Activated naive CD8-positive, alpha-beta T cell treated with anti-CD3 and anti-CD28 coated beads, Interleukin-2, amount 10 ng/mL, durations not matched to agents 7 days and 5 days (primary cell): ENCODE measurements at regions not wholly inside any gene's neighbourhood (a gene's known extent, or its start where the extent isn't known, plus 50 kb on each side); places are given as distances from the start of the nearest gene placed in this dataset.

ENCODE experiments used
- ATAC-seq: fragments of 150-1000 bp; cut with Tn5 transposase; one replicate; pipeline ENCODE4 v1.10.0; 2021; ENCODE audit warnings: low read depth, moderate library complexity
- POLR2A ChIA-PET: fragments of 350-600 bp; sonication (Branson Sonifier 250); formaldehyde crosslinking; loops from one replicate; lab custom pipeline; 2021; ENCODE audit warnings: antibody characterized with exemption; lab: Charles Lee
- DNase-seq: peaks from one replicate; pipeline ENCODE4 v3.0.0; 2021
- H3K27ac Mint-ChIP-seq: one replicate; pipeline ENCODE4 v1.8.0; 2022; ENCODE audit warnings: mild to moderate bottlenecking, mixed read lengths
- H3K27me3 Mint-ChIP-seq: one replicate; pipeline ENCODE4 v1.8.0; 2022; ENCODE audit warnings: mild to moderate bottlenecking, moderate library complexity, mixed read lengths
- H3K36me3 Mint-ChIP-seq: one replicate; pipeline ENCODE4 v1.8.0; 2021; ENCODE audit warnings: mild to moderate bottlenecking, mixed read lengths
- H3K4me1 Mint-ChIP-seq: one replicate; pipeline ENCODE4 v1.8.0; 2021; ENCODE audit warnings: mixed read lengths
- H3K4me3 Mint-ChIP-seq: one replicate; pipeline ENCODE4 v1.8.0; 2022; ENCODE audit warnings: mild to moderate bottlenecking, moderate library complexity, mixed read lengths
- H3K9me3 Mint-ChIP-seq: one replicate; pipeline ENCODE4 v1.8.0; 2021; ENCODE audit warnings: mixed read lengths

DNA sequence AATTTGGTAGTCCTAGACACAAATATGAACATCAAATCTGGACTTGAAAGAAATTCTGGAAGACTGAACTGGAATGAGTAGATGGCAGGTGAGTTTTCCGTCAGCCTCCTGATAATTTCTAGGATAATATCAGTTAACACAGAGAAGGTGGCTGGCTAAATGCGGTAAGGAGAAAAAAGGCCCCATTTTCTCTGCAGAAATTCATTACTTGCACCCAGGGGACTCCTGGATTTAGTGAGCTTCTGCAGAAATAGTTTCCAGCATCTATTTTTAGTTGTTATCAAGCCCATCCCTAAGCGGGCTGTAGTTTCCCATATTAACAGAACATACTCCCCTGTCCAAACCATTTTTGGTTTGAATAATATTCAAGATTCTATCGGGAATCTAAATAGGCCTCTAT, 181.9 kb upstream of the TCERG1L start:
- Mint-ChIP-seq H3K9me3 (peaks cover 3% of the 10 kb centered on the region), H3K4me3 (no peak overlapping the region), H3K36me3 (no peaks in the 10 kb centered on the region), H3K27me3 (no peaks in the 10 kb centered on the region), H3K4me1 (no peaks in the 10 kb centered on the region), H3K27ac (no peak overlapping the region)
- POLR2A ChIA-PET = no interaction called here
- DNase-seq = no peak
- ATAC-seq = no peak

DNA sequence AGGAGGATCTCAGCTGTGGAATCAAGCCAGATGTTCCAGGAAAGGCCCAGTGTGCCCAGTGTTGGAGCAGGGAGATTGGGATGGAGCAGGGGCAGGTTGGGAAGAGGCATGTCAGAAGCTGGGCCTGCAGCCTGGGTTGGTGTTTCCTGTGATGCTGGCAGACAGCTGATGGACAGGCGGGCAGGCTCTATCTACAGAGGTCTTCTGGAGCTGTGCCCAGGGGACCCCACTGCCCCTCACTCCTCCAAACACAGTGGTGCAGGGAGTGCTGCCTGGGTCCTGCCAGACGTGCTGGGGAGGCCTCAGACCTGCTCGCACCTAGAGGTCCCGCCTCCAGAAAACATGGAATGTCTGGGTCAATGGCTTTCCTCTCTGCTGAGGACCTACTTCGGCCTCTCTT, 182.9 kb upstream of the TCERG1L start:
- Mint-ChIP-seq H3K36me3 (no peaks in the 10 kb centered on the region), H3K9me3 (peaks cover 3% of the 10 kb centered on the region), H3K27me3 (no peaks in the 10 kb centered on the region), H3K27ac (no peak overlapping the region), H3K4me1 (no peaks in the 10 kb centered on the region), H3K4me3 (no peak overlapping the region)
- DNase-seq (no peak), ATAC-seq (no peak)
- POLR2A ChIA-PET = no interaction called here

DNA sequence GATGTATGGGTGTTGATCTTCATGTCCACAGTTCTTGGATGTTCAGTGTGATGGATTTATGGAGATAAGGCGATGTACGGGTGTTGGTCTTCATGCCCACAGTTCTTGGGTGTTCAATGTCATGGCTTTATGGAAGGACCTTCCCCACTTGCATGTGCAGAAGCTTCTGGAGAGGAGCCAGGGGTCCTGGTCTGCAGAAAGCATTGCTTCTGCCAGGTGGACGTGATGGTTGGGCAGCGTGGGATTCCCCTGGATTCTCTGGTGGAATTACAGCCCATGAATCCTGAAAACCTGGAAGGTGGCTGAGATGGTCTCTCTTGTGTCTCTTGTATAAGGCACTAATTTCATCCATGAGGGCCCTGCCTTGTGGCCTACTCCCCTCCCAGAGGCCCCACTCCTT, 183.7 kb upstream of the TCERG1L start:
- H3K9me3 Mint-ChIP-seq = peaks cover 3% of the 10 kb centered on the region
- H3K27ac Mint-ChIP-seq = no peak overlapping the region
- DNase-seq = no peak
- no peak for ATAC-seq
- POLR2A ChIA-PET = no interaction called here
- H3K36me3 Mint-ChIP-seq = no peaks in the 10 kb centered on the region
- no peaks in the 10 kb centered on the region for H3K4me1 Mint-ChIP-seq
- no peaks in the 10 kb centered on the region for H3K27me3 Mint-ChIP-seq
- no peak overlapping the region for H3K4me3 Mint-ChIP-seq

DNA sequence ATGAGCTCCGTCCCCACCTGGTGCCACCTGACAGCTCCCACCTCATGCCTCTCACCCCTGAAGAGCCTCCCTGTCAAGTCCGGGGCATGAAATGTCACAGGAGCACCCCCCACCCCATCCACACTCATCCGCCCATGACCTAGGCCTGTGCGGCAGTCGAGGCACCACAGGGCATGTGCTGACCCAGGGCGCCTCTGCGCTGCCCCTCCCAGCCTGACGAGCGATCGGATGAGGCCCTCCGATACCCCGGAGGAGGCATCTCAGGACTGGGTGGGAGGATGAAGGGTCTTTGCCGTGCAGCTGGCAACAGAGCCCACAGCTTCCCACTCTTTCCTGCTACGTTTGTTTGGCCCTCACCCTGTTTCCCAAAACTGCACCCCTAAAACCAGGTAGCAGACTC, 184.4 kb upstream of the TCERG1L start:
- no peak for ATAC-seq
- no peaks in the 10 kb centered on the region for H3K4me1 Mint-ChIP-seq
- peaks cover 3% of the 10 kb centered on the region for H3K9me3 Mint-ChIP-seq
- no peak overlapping the region for H3K4me3 Mint-ChIP-seq
- H3K27me3 Mint-ChIP-seq = no peaks in the 10 kb centered on the region
- POLR2A ChIA-PET = no interaction called here
- no peak overlapping the region for H3K27ac Mint-ChIP-seq
- DNase-seq = no peak
- no peaks in the 10 kb centered on the region for H3K36me3 Mint-ChIP-seq

- no peak for DNase-seq
- POLR2A ChIA-PET = no interaction called here
- Mint-ChIP-seq H3K4me1 (no peaks in the 10 kb centered on the region), H3K4me3 (no peak overlapping the region), H3K27me3 (no peaks in the 10 kb centered on the region), H3K36me3 (no peaks in the 10 kb centered on the region), H3K9me3 (peaks cover 5% of the 10 kb centered on the region), H3K27ac (no peak overlapping the region)
- no peak for ATAC-seq
Observed at GRCh38 chr10:131496351-131497052, 185.0 kb upstream of the TCERG1L start.

DNA sequence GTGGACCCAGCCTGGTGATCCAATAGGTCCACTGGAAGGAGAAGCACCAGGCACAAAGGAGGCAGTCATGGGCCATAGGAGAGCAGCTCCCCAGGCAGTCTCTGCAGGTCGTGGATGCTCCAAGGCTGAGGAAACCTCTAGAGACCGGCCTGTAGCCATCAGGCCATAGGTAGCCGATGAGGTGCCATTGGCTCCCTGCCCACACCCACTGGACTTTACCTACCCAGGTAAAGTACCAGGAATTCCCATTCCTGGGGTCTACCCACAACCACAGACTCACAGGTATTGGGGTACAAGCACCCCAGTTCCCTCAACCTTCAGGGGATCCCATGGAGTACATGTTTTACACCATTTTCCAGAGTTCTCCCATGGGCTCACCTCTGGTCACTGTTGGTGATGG, 188.0 kb upstream of the TCERG1L start:
- Mint-ChIP-seq H3K27ac (no peak overlapping the region), H3K4me1 (no peaks in the 10 kb centered on the region), H3K9me3 (peaks cover 16% of the 10 kb centered on the region), H3K36me3 (no peaks in the 10 kb centered on the region), H3K4me3 (no peak overlapping the region), H3K27me3 (no peaks in the 10 kb centered on the region)
- POLR2A ChIA-PET = no interaction called here
- ATAC-seq = no peak
- DNase-seq = no peak

GRCh38 chr10:131500181-131500580, 188.7 kb upstream of the TCERG1L start:
- peaks cover 13% of the 10 kb centered on the region for H3K9me3 Mint-ChIP-seq
- H3K4me1 Mint-ChIP-seq = no peaks in the 10 kb centered on the region
- no peak overlapping the region for H3K27ac Mint-ChIP-seq

GRCh38 chr10:131500892-131501291, 189.4 kb upstream of the TCERG1L start:
- no peak for ATAC-seq
- no peak for DNase-seq
- peaks cover 13% of the 10 kb centered on the region for H3K9me3 Mint-ChIP-seq
- no peaks in the 10 kb centered on the region for H3K27me3 Mint-ChIP-seq
- H3K4me1 Mint-ChIP-seq = no peaks in the 10 kb centered on the region
- no peak overlapping the region for H3K4me3 Mint-ChIP-seq
- POLR2A ChIA-PET = no interaction called here
- H3K36me3 Mint-ChIP-seq = no peaks in the 10 kb centered on the region
- no peak overlapping the region for H3K27ac Mint-ChIP-seq

More at GRCh38 chr10:131500181-131500580, 188.7 kb upstream of the TCERG1L start:
- no peaks in the 10 kb centered on the region for H3K27me3 Mint-ChIP-seq
- no peak overlapping the region for H3K4me3 Mint-ChIP-seq
- ATAC-seq (no peak), DNase-seq (no peak)
- POLR2A ChIA-PET = no interaction called here
- H3K36me3 Mint-ChIP-seq = no peaks in the 10 kb centered on the region

DNA sequence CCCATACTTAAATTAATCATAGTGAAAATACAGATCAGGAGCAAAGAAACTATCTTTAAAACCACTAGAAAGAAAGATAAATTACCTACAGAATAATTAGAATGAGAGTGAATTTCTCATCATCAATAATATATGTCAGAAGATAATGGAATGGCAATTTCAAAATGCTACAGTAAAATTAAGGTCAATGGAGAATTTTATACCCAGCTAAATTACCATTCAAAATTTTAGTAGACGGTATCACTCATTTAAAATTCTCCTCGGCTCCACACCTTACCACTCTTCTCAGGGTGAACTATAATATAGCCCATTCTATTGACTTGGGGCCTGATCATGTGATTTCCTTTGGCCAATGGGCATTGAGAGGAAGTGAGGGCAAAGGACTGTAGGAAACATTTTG, 192.5 kb upstream of the TCERG1L start:
- no peak for ATAC-seq
- Mint-ChIP-seq H3K27me3 (no peaks in the 10 kb centered on the region), H3K4me3 (no peak overlapping the region), H3K9me3 (peaks cover 13% of the 10 kb centered on the region), H3K4me1 (no peaks in the 10 kb centered on the region), H3K27ac (no peak overlapping the region), H3K36me3 (no peaks in the 10 kb centered on the region)
- DNase-seq = no peak
- POLR2A ChIA-PET = no interaction called here

GRCh38 chr10:131511391-131511790, 199.9 kb upstream of the TCERG1L start:
- ATAC-seq = no peak
- Mint-ChIP-seq H3K4me1 (no peaks in the 10 kb centered on the region), H3K4me3 (no peak overlapping the region), H3K27me3 (no peaks in the 10 kb centered on the region), H3K36me3 (no peaks in the 10 kb centered on the region), H3K9me3 (no peaks in the 10 kb centered on the region), H3K27ac (no peak overlapping the region)
- DNase-seq = no peak
- POLR2A ChIA-PET = no interaction called here

- no peak overlapping the region for H3K4me3 Mint-ChIP-seq
- no peak for DNase-seq
- no peaks in the 10 kb centered on the region for H3K4me1 Mint-ChIP-seq
- no peak for ATAC-seq
- POLR2A ChIA-PET = no interaction called here
- H3K36me3 Mint-ChIP-seq = no peaks in the 10 kb centered on the region
- no peak overlapping the region for H3K27ac Mint-ChIP-seq
- H3K27me3 Mint-ChIP-seq = no peaks in the 10 kb centered on the region
- no peaks in the 10 kb centered on the region for H3K9me3 Mint-ChIP-seq
Observed at GRCh38 chr10:131512852-131513251, 201.3 kb upstream of the TCERG1L start.

- H3K27me3 Mint-ChIP-seq = no peaks in the 10 kb centered on the region
- no peaks in the 10 kb centered on the region for H3K4me1 Mint-ChIP-seq
- no peak overlapping the region for H3K4me3 Mint-ChIP-seq
- POLR2A ChIA-PET = no interaction called here
- H3K36me3 Mint-ChIP-seq = no peaks in the 10 kb centered on the region
- DNase-seq (no peak), ATAC-seq (no peak)
- H3K9me3 Mint-ChIP-seq = no peaks in the 10 kb centered on the region
- H3K27ac Mint-ChIP-seq = no peak overlapping the region
Observed at GRCh38 chr10:131513445-131513844, 201.9 kb upstream of the TCERG1L start.

DNA sequence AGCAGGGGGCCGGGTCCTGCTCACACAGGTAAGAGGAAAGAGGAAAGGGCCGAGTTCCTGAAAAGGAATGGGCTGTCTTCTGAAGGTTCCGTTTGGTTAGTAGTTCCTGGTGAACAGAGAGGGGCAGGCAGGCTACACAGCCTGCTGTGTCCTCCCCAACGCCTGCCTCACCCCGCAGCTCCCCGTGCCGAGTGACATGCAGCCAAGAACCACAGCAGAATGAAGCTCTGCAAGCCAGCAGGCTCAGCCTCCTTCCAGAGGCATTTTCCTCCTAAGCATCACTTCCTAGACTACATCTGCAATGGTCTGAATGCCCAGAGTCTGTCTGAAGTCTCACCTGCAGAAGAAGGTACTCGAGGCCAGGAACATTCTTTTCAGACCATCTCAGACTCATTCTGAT, 202.4 kb upstream of the TCERG1L start:
- POLR2A ChIA-PET = no interaction called here
- Mint-ChIP-seq H3K27me3 (no peaks in the 10 kb centered on the region), H3K9me3 (no peaks in the 10 kb centered on the region), H3K4me1 (no peaks in the 10 kb centered on the region), H3K4me3 (no peak overlapping the region), H3K27ac (no peak overlapping the region), H3K36me3 (no peaks in the 10 kb centered on the region)
- no peak for ATAC-seq
- DNase-seq = no peak

GRCh38 chr10:131514454-131514853, 202.9 kb upstream of the TCERG1L start:
- no peaks in the 10 kb centered on the region for H3K36me3 Mint-ChIP-seq

GRCh38 chr10:131516285-131516684, 204.8 kb upstream of the TCERG1L start:
- Mint-ChIP-seq H3K36me3 (no peaks in the 10 kb centered on the region), H3K4me1 (no peaks in the 10 kb centered on the region)
- DNase-seq = no peak

More at GRCh38 chr10:131514454-131514853, 202.9 kb upstream of the TCERG1L start:
- DNase-seq (no peak), ATAC-seq (no peak)
- H3K27ac Mint-ChIP-seq = no peak overlapping the region
- H3K4me1 Mint-ChIP-seq = no peaks in the 10 kb centered on the region
- POLR2A ChIA-PET = no interaction called here
- H3K27me3 Mint-ChIP-seq = no peaks in the 10 kb centered on the region
- H3K9me3 Mint-ChIP-seq = no peaks in the 10 kb centered on the region
- no peak overlapping the region for H3K4me3 Mint-ChIP-seq

More at GRCh38 chr10:131516285-131516684, 204.8 kb upstream of the TCERG1L start:
- POLR2A ChIA-PET = no interaction called here
- Mint-ChIP-seq H3K9me3 (no peaks in the 10 kb centered on the region), H3K27ac (no peak overlapping the region), H3K4me3 (no peak overlapping the region), H3K27me3 (peaks cover 2% of the 10 kb centered on the region)
- ATAC-seq = no peak
